HG03469 (cell line): ENCODE measurements at regions not wholly inside any gene's neighbourhood (a gene's known extent, or its start where the extent isn't known, plus 50 kb on each side); places are given as distances from the start of the nearest gene placed in this dataset.
"Not testable (repeated sequence)": the region's sequence is repeated elsewhere in the genome, so short reads cannot be mapped to it uniquely, and the experiment has no call there.

Source experiments
- ATAC-seq: cut with Tn5 transposase; IDR thresholded peaks from one replicate; pipeline ENCODE4 v1.9.1; 2021; ENCODE audit warnings: mild to moderate bottlenecking, moderate library complexity, moderate number of reproducible peaks; ENCODE audit not compliant: unreplicated experiment

- no peak for ATAC-seq
Measured at GRCh38 chr4:149983931-149984330, 94.3 kb upstream of the DCLK2 start.

GRCh38 chr4:149985981-149986380, 92.3 kb upstream of the DCLK2 start:
- ATAC-seq: no peak

GRCh38 chr4:149986917-149987316, 91.3 kb upstream of the DCLK2 start:
- no peak for ATAC-seq

- ATAC-seq: no peak
Measured at GRCh38 chr4:149987330-149988086, 90.7 kb upstream of the DCLK2 start.

GRCh38 chr4:149988087-149988410, 90.2 kb upstream of the DCLK2 start:
- no peak for ATAC-seq

- no peak for ATAC-seq
Measured at GRCh38 chr4:149993030-149993429, 85.2 kb upstream of the DCLK2 start.

- no peak for ATAC-seq
Measured at GRCh38 chr4:149995134-149995756, 83.0 kb upstream of the DCLK2 start.

- peak; percentile 78 for ATAC-seq
Measured at GRCh38 chr4:149997881-149998421, 80.3 kb upstream of the DCLK2 start.

GRCh38 chr4:149999485-150000074, 78.7 kb upstream of the DCLK2 start:
- no peak for ATAC-seq

GRCh38 chr4:150001815-150002214, 76.4 kb upstream of the DCLK2 start:
- no peak for ATAC-seq

- ATAC-seq: no peak
Measured at GRCh38 chr4:150002561-150002960, 75.7 kb upstream of the DCLK2 start.

GRCh38 chr4:150004481-150004880, 73.8 kb upstream of the DCLK2 start:
- no peak for ATAC-seq

GRCh38 chr4:150005537-150005936, 72.7 kb upstream of the DCLK2 start:
- ATAC-seq: no peak

- ATAC-seq: no peak
Measured at GRCh38 chr4:150006197-150006596, 72.0 kb upstream of the DCLK2 start.

- ATAC-seq: no peak
Measured at GRCh38 chr4:150007512-150007911, 70.7 kb upstream of the DCLK2 start.

GRCh38 chr4:150008546-150008945, 69.7 kb upstream of the DCLK2 start:
- ATAC-seq: no peak

- no peak for ATAC-seq
Measured at GRCh38 chr4:150009533-150009932, 68.7 kb upstream of the DCLK2 start.

GRCh38 chr4:150010525-150011126, 67.6 kb upstream of the DCLK2 start:
- ATAC-seq: peak; percentile 88

GRCh38 chr4:150012851-150013360, 65.3 kb upstream of the DCLK2 start:
- no peak for ATAC-seq

- ATAC-seq: not testable (repeated sequence)
Measured at GRCh38 chr4:150015910-150016309, 62.3 kb upstream of the DCLK2 start.

- ATAC-seq: not testable (repeated sequence)
Measured at GRCh38 chr4:150016621-150017020, 61.6 kb upstream of the DCLK2 start.
